IMR-90 (cell line): ENCODE measurements at regions not wholly inside any gene's neighbourhood (a gene's known extent, or its start where the extent isn't known, plus 50 kb on each side); places are given as distances from the start of the nearest gene placed in this dataset.

Source experiments
- ATAC-seq: fragments of 200-7000 bp; cut with Tn5 transposase; 2 replicates; pipeline ENCODE4 v1.9.1; 2020; ENCODE audit warnings: low read depth, mild to moderate bottlenecking, moderate library complexity
- BruUV-seq: library from RNA; stranded (reverse); fragments of 400-500 nt; replicated peaks from 2 replicates; lab custom pipeline; 2021; lab: Mats Ljungman, UMichigan
- CTCF ChIA-PET: fragments of 300-600 bp; formaldehyde crosslinking; extraction: SDS; loops from one replicate; lab custom pipeline; 2021; ENCODE audit warnings: antibody characterized with exemption; lab: Yijun Ruan, JAX
- POLR2A ChIA-PET: fragments of 300-600 bp; sonication (Branson Sonifier 250); formaldehyde crosslinking; loops from one replicate; lab custom pipeline; 2022; ENCODE audit warnings: antibody characterized with exemption; ENCODE audit not compliant: unreplicated experiment; lab: Charles Lee
- DNase-seq: peaks from one replicate; pipeline ENCODE4 v3.0.0; 2013
- H2AFZ ChIP-seq: replicated peaks from 2 replicates; pipeline ENCODE3; 2013; ENCODE audit warnings: low read length, mild to moderate bottlenecking; ENCODE audit not compliant: poor library complexity
- H2AK5ac ChIP-seq: 2 replicates; pipeline ENCODE4 v1.6.1; 2013; ENCODE audit warnings: low read depth, low read length, inconsistent platforms
- H2AK9ac ChIP-seq: replicated peaks from 2 replicates; pipeline ENCODE3; 2013; ENCODE audit warnings: mild to moderate bottlenecking, low read depth, low read length, moderate library complexity; ENCODE audit not compliant: poor library complexity
- H2BK120ac ChIP-seq: 2 replicates; pipeline ENCODE4 v1.6.1; 2013; ENCODE audit warnings: low read depth, low read length, inconsistent platforms
- H2BK15ac ChIP-seq: 3 replicates; pipeline ENCODE4 v1.6.1; 2013; ENCODE audit warnings: low read depth, low read length, inconsistent platforms
- H2BK20ac ChIP-seq: 2 replicates; pipeline ENCODE4 v1.6.1; 2013; ENCODE audit warnings: low read depth, mild to moderate bottlenecking, inconsistent platforms, low read length, moderate library complexity
- H2BK5ac ChIP-seq: 2 replicates; pipeline ENCODE4 v1.6.1; 2013; ENCODE audit warnings: mild to moderate bottlenecking, low read depth, low read length, inconsistent platforms; ENCODE audit not compliant: poor library complexity, severe bottlenecking
- H3K14ac ChIP-seq: replicated peaks from 2 replicates; pipeline ENCODE4 v1.6.1; 2013; ENCODE audit warnings: low read depth, low read length, inconsistent platforms
- H3K18ac ChIP-seq: 2 replicates; pipeline ENCODE4 v1.6.1; 2013; ENCODE audit warnings: low read depth, low read length, control low read depth
- H3K23ac ChIP-seq: 2 replicates; pipeline ENCODE4 v1.6.1; 2013; ENCODE audit warnings: low read depth, low read length, inconsistent platforms
- H3K27ac ChIP-seq: 2 replicates; pipeline ENCODE4 v1.5.1; 2013; ENCODE audit warnings: mild to moderate bottlenecking, control low read depth, low read length; ENCODE audit not compliant: insufficient read depth
- H3K27me3 ChIP-seq: 2 replicates; pipeline ENCODE4 v1.6.1; 2013; ENCODE audit warnings: low read length; ENCODE audit not compliant: control insufficient read depth, insufficient read depth
- H3K36me3 ChIP-seq: 2 replicates; pipeline ENCODE4 v1.6.1; 2013; ENCODE audit warnings: low read length, mixed read lengths; ENCODE audit not compliant: control insufficient read depth, insufficient read depth
- H3K4ac ChIP-seq: 2 replicates; pipeline ENCODE4 v1.6.1; 2013; ENCODE audit warnings: low read depth, low read length, inconsistent platforms
- H3K4me1 ChIP-seq: 2 replicates; pipeline ENCODE4 v1.6.1; 2013; ENCODE audit warnings: low read length, mixed read lengths; ENCODE audit not compliant: control insufficient read depth, insufficient read depth
- H3K4me2 ChIP-seq: 2 replicates; pipeline ENCODE4 v1.6.1; 2013; ENCODE audit warnings: low read depth, mild to moderate bottlenecking, control low read depth, low read length, moderate library complexity
- H3K4me3 ChIP-seq: 2 replicates; pipeline ENCODE4 v1.5.1; 2013; ENCODE audit warnings: low read depth, mild to moderate bottlenecking, control low read depth, low read length, moderate library complexity; ENCODE audit not compliant: insufficient read depth
- H3K56ac ChIP-seq: 2 replicates; pipeline ENCODE4 v1.6.1; 2013; ENCODE audit warnings: low read length, inconsistent platforms; ENCODE audit not compliant: insufficient read depth; ENCODE audit errors: extremely low read depth
- H3K79me1 ChIP-seq, 2 experiments: 2 replicates each; pipeline ENCODE4 v1.6.1; 2013; ENCODE audit warnings: low read length in 2 of 2, inconsistent platforms in 1 of 2, low read depth in 1 of 2
- H3K9ac ChIP-seq: 2 replicates; pipeline ENCODE4 v1.6.1; 2013; ENCODE audit warnings: low read depth, low read length, control low read depth
- H3K9me1 ChIP-seq: 2 replicates; pipeline ENCODE4 v1.6.1; 2013; ENCODE audit warnings: low read length, inconsistent platforms; ENCODE audit not compliant: insufficient read depth
- H3K9me3 ChIP-seq: 2 replicates; pipeline ENCODE4 v1.6.1; 2013; ENCODE audit warnings: low read length; ENCODE audit not compliant: control insufficient read depth, insufficient read depth
- H4K20me1 ChIP-seq: 2 replicates; pipeline ENCODE4 v1.6.1; 2013; ENCODE audit warnings: low read length, inconsistent platforms; ENCODE audit not compliant: insufficient read depth
- H4K5ac ChIP-seq: 2 replicates; pipeline ENCODE4 v1.6.1; 2013; ENCODE audit warnings: mild to moderate bottlenecking, low read depth, low read length, control low read depth
- H4K8ac ChIP-seq, 2 experiments: 2 replicates each; pipeline ENCODE4 v1.6.1; 2013; ENCODE audit warnings: low read depth in 2 of 2, low read length in 2 of 2, control low read depth in 1 of 2, inconsistent platforms in 1 of 2
- H4K91ac ChIP-seq: 2 replicates; pipeline ENCODE4 v1.6.1; 2013; ENCODE audit warnings: low read depth, low read length, inconsistent platforms; ENCODE audit not compliant: insufficient read depth
- BHLHE40 ChIP-seq: fragments of 150-350 bp; IDR thresholded peaks from 2 replicates; pipeline ENCODE4 v1.6.1; 2016; ENCODE audit warnings: mild to moderate bottlenecking, low read depth, low read length
- CEBPB ChIP-seq: IDR thresholded peaks from 2 replicates; pipeline ENCODE4 v1.6.1; 2012; ENCODE audit warnings: low read depth, low read length, improper control_type of control experiment
- CHD1 ChIP-seq: IDR thresholded peaks from 2 replicates; pipeline ENCODE4 v1.6.1; 2012; ENCODE audit warnings: low read depth, low read length, improper control_type of control experiment
- CTCF ChIP-seq: conservative IDR thresholded peaks from 2 replicates; pipeline ENCODE4 v1.5.1; 2012; ENCODE audit warnings: mild to moderate bottlenecking, low read depth, low read length, improper control_type of control experiment
- ELK1 ChIP-seq: fragments of 150-350 bp; IDR thresholded peaks from 2 replicates; pipeline ENCODE4 v1.6.1; 2016; ENCODE audit warnings: low read depth, mild to moderate bottlenecking, low read length, moderate library complexity, borderline replicate concordance
- FOS ChIP-seq: fragments of 150-350 bp; IDR thresholded peaks from 2 replicates; pipeline ENCODE4 v1.6.1; 2016; ENCODE audit warnings: low read depth, low read length
- MAFK ChIP-seq: IDR thresholded peaks from 2 replicates; pipeline ENCODE4 v1.6.1; 2012; ENCODE audit warnings: low read depth, low read length, improper control_type of control experiment
- MAZ ChIP-seq: IDR thresholded peaks from 2 replicates; pipeline ENCODE4 v1.6.1; 2012; ENCODE audit warnings: low read depth, mild to moderate bottlenecking, low read length, improper control_type of control experiment, moderate library complexity, borderline replicate concordance
- MXI1 ChIP-seq: IDR thresholded peaks from 2 replicates; pipeline ENCODE4 v1.6.1; 2012; ENCODE audit warnings: low read depth, mild to moderate bottlenecking, low read length, moderate library complexity, borderline replicate concordance
- NFE2L2 ChIP-seq: fragments of 150-350 bp; IDR thresholded peaks from 2 replicates; pipeline ENCODE4 v1.6.1; 2016; ENCODE audit warnings: low read depth, mild to moderate bottlenecking, low read length
- POLR2A ChIP-seq: IDR thresholded peaks from 2 replicates; pipeline ENCODE4 v1.6.1; 2012; ENCODE audit warnings: mild to moderate bottlenecking, low read depth, low read length
- RAD21 ChIP-seq: IDR thresholded peaks from 2 replicates; pipeline ENCODE4 v1.6.1; 2012; ENCODE audit warnings: low read length, improper control_type of control experiment
- RCOR1 ChIP-seq: IDR thresholded peaks from 2 replicates; pipeline ENCODE4 v1.6.1; 2012; ENCODE audit warnings: mild to moderate bottlenecking, low read length, improper control_type of control experiment; ENCODE audit not compliant: insufficient replicate concordance
- RFX5 ChIP-seq: IDR thresholded peaks from 2 replicates; pipeline ENCODE4 v1.8.0; 2012; ENCODE audit warnings: low read depth, mild to moderate bottlenecking, low read length, moderate library complexity
- SMC3 ChIP-seq: fragments of 150-350 bp; IDR thresholded peaks from 2 replicates; pipeline ENCODE4 v1.6.1; 2016; ENCODE audit warnings: low read depth, mild to moderate bottlenecking, antibody characterized with exemption, low read length, moderate library complexity
- WGBS, 2 experiments: methylation state at CpG; one replicate each; pipeline versions ENCODE4 v1.1.5 to v1.1.7; 2013; ENCODE audit warnings: missing lambda C conversion rate in 2 of 2; ENCODE audit not compliant: insufficient read length in 1 of 2; ENCODE audit errors: extremely low coverage in 2 of 2; 5-methylcytosine and 5-hydroxymethylcytosine counted together
- dilution Hi-C: fragments of 300-500 bp; cut with HindIII; formaldehyde crosslinking; loops from one replicate; pipeline ENCODE4 v1.14.3; 2018; ENCODE audit warnings: low sequenced_read_pairs; ENCODE audit not compliant: unreplicated experiment
- in situ Hi-C: fragments of 300-500 bp; cut with MboI; formaldehyde crosslinking; loops from 3 replicates; pipeline ENCODE4 v1.14.3; 2019; ENCODE audit warnings: low sequenced_read_pairs, inconsistent platforms, mixed read lengths
- intact Hi-C: fragments of 100-400 bp; cut with micrococcal nuclease; formaldehyde crosslinking; loops from 2 replicates; pipeline ENCODE4 v1.10.0; 2022
- TF ChIP-seq, protein P1 (sequence below): fragments of 150-350 bp; IDR thresholded peaks from 2 replicates; pipeline ENCODE4 v1.6.1; 2017; ENCODE audit warnings: mild to moderate bottlenecking, antibody characterized with exemption, low read length, low read depth

GRCh38 chr5:4221048-4221447 is 625.4 kb downstream of the IRX1 start:
- no peak overlapping the region for H2BK5ac ChIP-seq
- no peak overlapping the region for H3K14ac ChIP-seq
- H3K4me1 ChIP-seq, result no peaks in the 10 kb centered on the region
- H3K9me3 ChIP-seq, result peaks cover 27% of the 10 kb centered on the region
- H3K36me3 ChIP-seq, result no peaks in the 10 kb centered on the region
- H3K4me2 ChIP-seq, result no peak overlapping the region
- 0% methylated on average over 1 of the region's 8 CpGs; no CpG with 5 or more reads in 1 of the 2 experiments for WGBS, 2 experiments
- H2AK5ac ChIP-seq, result no peak overlapping the region
- H3K79me1 ChIP-seq, result no peaks in the 10 kb centered on the region
- no peak overlapping the region for H2BK20ac ChIP-seq
- ATAC-seq (no peak), DNase-seq (no peak)
- H3K18ac ChIP-seq, result no peak overlapping the region
- no peak overlapping the region for H2AK9ac ChIP-seq
- no peak overlapping the region for H3K9ac ChIP-seq
- no peak overlapping the region for H3K56ac ChIP-seq
- dilution Hi-C loops (no loop called here), intact Hi-C loops (no loop called here), in situ Hi-C loops (no loop called here)
- no peak overlapping the region for H4K8ac ChIP-seq
- H3K27me3 ChIP-seq, result no peaks in the 10 kb centered on the region
- no peak overlapping the region for H3K23ac ChIP-seq
- H3K4me3 ChIP-seq, result no peak overlapping the region
- H4K5ac ChIP-seq, result no peak overlapping the region
- TF ChIP-seq MXI1 (no peak), MAZ (no peak), CTCF (no peak), ELK1 (no peak), SMC3 (no peak), POLR2A (no peak), RCOR1 (no peak), CEBPB (no peak), FOS (no peak), NFE2L2 (no peak), BHLHE40 (no peak), RAD21 (no peak), MAFK (no peak), CHD1 (no peak), RFX5 (no peak)
- TF ChIP-seq, protein P1, sequence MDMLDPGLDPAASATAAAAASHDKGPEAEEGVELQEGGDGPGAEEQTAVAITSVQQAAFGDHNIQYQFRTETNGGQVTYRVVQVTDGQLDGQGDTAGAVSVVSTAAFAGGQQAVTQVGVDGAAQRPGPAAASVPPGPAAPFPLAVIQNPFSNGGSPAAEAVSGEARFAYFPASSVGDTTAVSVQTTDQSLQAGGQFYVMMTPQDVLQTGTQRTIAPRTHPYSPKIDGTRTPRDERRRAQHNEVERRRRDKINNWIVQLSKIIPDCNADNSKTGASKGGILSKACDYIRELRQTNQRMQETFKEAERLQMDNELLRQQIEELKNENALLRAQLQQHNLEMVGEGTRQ, result no peak
- BruUV-seq, result no TSS peak
- no peak overlapping the region for H2BK120ac ChIP-seq
- ChIA-PET POLR2A (no interaction called here), CTCF (no interaction called here)
- H3K9me1 ChIP-seq, result no peaks in the 10 kb centered on the region
- H2AFZ ChIP-seq, result no peak overlapping the region
- no peak overlapping the region for H4K91ac ChIP-seq
- H4K20me1 ChIP-seq, result no peaks in the 10 kb centered on the region
- no peak overlapping the region for H2BK15ac ChIP-seq
- H3K4ac ChIP-seq, result no peak overlapping the region
- H3K27ac ChIP-seq, result no peak overlapping the region
